Ascending aorta (tissue), 2 donors: ENCODE measurements at regions not wholly inside any gene's neighbourhood (a gene's known extent, or its start where the extent isn't known, plus 50 kb on each side); places are given as distances from the start of the nearest gene placed in this dataset.

Experiments used
- DNase-seq, 2 donors: peaks; one replicate each; pipeline ENCODE4 v3.0.0-alpha.2; 2019; ENCODE audit warnings: low spot score in 2 of 2
- H3K27ac ChIP-seq, 2 donors: fragments of 200-600 bp; sonication (generic); one replicate each; pipeline ENCODE4 v1.5.1; 2016 to 2017; ENCODE audit warnings: mild to moderate bottlenecking in 1 of 2
- H3K27me3 ChIP-seq: fragments of 200-600 bp; sonication (generic); one replicate; pipeline ENCODE4 v1.5.1; 2017
- H3K36me3 ChIP-seq, 2 donors: fragments of 200-600 bp; sonication (generic); one replicate each; pipeline ENCODE4 v1.5.1; 2016
- H3K4me1 ChIP-seq, 2 donors: fragments of 200-600 bp; sonication (generic); one replicate each; pipeline ENCODE4 v1.5.1; 2016 to 2017; ENCODE audit warnings: mild to moderate bottlenecking in 1 of 2
- H3K4me3 ChIP-seq, 2 donors: fragments of 200-600 bp; sonication (generic); one replicate each; pipeline ENCODE4 v1.5.1; 2016 to 2017; ENCODE audit warnings: mild to moderate bottlenecking in 1 of 2
- H3K9me3 ChIP-seq, 2 donors: fragments of 200-600 bp; sonication (generic); one replicate each; pipeline ENCODE4 v1.5.1; 2016
- intact Hi-C: fragments of 100-400 bp; cut with DNase I; formaldehyde crosslinking; loops from one replicate; pipeline ENCODE4 v1.15.1; 2023
- TF ChIP-seq, protein P1 (sequence below), 3 experiments: fragments of 200-600 bp in 2 of 3; fragments of 450-650 bp in 1 of 3; sonication (generic) in 2 of 3; IDR thresholded peaks; one replicate each; pipeline ENCODE4 v1.5.1; 2016 to 2019; ENCODE audit warnings: antibody characterized with exemption in 3 of 3, mild to moderate bottlenecking in 1 of 3, moderate library complexity in 1 of 3

GRCh38 chr20:40610730-40611129, 78.3 kb downstream of the MAFB start:
- Histone ChIP-seq H3K27me3 (no peaks in the 10 kb centered on the region), H3K4me1 (no peaks in the 10 kb centered on the region), H3K36me3 (no peaks in the 10 kb centered on the region), H3K4me3 (no peak overlapping the region), H3K9me3 (no peaks in the 10 kb centered on the region), H3K27ac (no peak overlapping the region)
- intact Hi-C loops = loop anchor here (5.0 kb wide), 1 partner anchor 52 kb away; no protein-coding TSS in a partner anchor
- TF ChIP-seq, protein P1, sequence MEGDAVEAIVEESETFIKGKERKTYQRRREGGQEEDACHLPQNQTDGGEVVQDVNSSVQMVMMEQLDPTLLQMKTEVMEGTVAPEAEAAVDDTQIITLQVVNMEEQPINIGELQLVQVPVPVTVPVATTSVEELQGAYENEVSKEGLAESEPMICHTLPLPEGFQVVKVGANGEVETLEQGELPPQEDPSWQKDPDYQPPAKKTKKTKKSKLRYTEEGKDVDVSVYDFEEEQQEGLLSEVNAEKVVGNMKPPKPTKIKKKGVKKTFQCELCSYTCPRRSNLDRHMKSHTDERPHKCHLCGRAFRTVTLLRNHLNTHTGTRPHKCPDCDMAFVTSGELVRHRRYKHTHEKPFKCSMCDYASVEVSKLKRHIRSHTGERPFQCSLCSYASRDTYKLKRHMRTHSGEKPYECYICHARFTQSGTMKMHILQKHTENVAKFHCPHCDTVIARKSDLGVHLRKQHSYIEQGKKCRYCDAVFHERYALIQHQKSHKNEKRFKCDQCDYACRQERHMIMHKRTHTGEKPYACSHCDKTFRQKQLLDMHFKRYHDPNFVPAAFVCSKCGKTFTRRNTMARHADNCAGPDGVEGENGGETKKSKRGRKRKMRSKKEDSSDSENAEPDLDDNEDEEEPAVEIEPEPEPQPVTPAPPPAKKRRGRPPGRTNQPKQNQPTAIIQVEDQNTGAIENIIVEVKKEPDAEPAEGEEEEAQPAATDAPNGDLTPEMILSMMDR (IDR thresholded peaks at IDR 0.05) = no peak
- DNase-seq = no peak

- Histone ChIP-seq H3K4me3 (no peak overlapping the region), H3K36me3 (no peaks in the 10 kb centered on the region), H3K9me3 (no peaks in the 10 kb centered on the region), H3K4me1 (no peaks in the 10 kb centered on the region), H3K27ac (no peak overlapping the region), H3K27me3 (no peaks in the 10 kb centered on the region)
- TF ChIP-seq, protein P1 (IDR thresholded peaks at IDR 0.05) = no peak
- intact Hi-C loops = no loop called here
- no peak for DNase-seq
Observed at GRCh38 chr20:40607927-40608326, 81.1 kb downstream of the MAFB start.

GRCh38 chr20:40606660-40607059, 82.4 kb downstream of the MAFB start:
- H3K9me3 ChIP-seq = no peaks in the 10 kb centered on the region
- H3K27ac ChIP-seq = no peak overlapping the region
- no peaks in the 10 kb centered on the region for H3K4me1 ChIP-seq
- TF ChIP-seq, protein P1 (IDR thresholded peaks at IDR 0.05) = no peak
- intact Hi-C loops = no loop called here
- no peaks in the 10 kb centered on the region for H3K36me3 ChIP-seq
- no peaks in the 10 kb centered on the region for H3K27me3 ChIP-seq
- no peak for DNase-seq
- no peak overlapping the region for H3K4me3 ChIP-seq

- Histone ChIP-seq H3K27me3 (no peaks in the 10 kb centered on the region), H3K4me3 (no peak overlapping the region), H3K4me1 (no peaks in the 10 kb centered on the region), H3K36me3 (no peaks in the 10 kb centered on the region), H3K9me3 (no peaks in the 10 kb centered on the region), H3K27ac (no peak overlapping the region)
- TF ChIP-seq, protein P1 (IDR thresholded peaks at IDR 0.05) = no peak
- intact Hi-C loops = no loop called here
- DNase-seq = no peak
Observed at GRCh38 chr20:40606237-40606636, 82.8 kb downstream of the MAFB start.

DNA sequence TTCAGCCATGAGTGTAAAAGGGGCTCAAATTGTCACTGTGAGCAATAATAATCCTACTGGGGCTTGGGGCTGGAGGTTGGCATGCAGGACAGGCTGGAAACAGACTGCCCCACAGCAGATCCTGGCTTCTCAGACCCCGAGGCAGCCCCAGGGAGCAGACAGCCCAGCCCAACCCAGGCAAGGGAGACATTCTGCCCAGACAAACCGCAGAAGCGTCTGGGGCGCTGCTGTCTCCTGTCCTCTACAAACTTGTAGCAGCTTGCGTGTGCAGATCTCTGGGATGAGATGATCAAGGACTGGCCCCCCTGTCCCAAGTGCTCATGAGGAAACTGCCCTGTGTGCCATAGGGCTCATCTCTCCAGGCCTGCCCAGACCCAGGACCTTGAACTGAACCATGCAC, 84.6 kb downstream of the MAFB start:
- no peak overlapping the region for H3K4me3 ChIP-seq
- H3K27ac ChIP-seq = no peak overlapping the region
- peaks cover 0 to 1% of the 10 kb centered on the region in 2 donors for H3K9me3 ChIP-seq
- no peaks in the 10 kb centered on the region for H3K27me3 ChIP-seq
- DNase-seq = no peak
- H3K4me1 ChIP-seq = no peaks in the 10 kb centered on the region
- TF ChIP-seq, protein P1 (IDR thresholded peaks at IDR 0.05) = no peak
- intact Hi-C loops = no loop called here
- no peaks in the 10 kb centered on the region for H3K36me3 ChIP-seq

DNA sequence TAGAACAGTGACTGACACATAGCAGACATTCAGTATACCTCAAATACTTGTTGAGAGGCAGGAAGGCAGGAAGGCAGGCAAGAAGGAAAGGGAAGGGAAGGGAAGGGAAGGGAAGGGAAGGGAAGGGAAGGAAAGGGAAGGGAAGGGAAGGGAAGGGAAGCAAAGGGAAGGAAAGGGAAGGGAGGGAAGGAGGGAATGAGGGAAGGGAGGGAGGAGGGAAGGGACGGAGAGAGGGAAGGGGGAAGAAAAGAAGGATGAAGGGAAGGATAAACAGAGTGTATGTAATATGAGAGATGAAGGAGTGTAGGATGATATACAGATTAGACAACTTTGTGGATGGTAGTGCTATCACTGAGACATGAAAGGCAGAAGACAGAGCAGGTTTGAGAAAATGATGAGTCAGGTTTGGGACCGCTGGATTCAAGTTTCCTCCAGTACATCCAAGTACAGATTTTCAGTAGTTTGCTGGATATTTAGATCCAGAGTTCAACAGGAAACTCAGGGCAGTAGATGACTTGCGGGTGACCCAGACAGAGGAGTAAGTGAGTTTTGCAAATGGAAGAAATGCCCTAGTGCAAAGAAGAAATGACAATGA, 85.9 kb downstream of the MAFB start:
- TF ChIP-seq, protein P1 (IDR thresholded peaks at IDR 0.05) = no peak
- Histone ChIP-seq H3K27me3 (no peaks in the 10 kb centered on the region), H3K36me3 (no peaks in the 10 kb centered on the region), H3K4me1 (no peaks in the 10 kb centered on the region), H3K27ac (no peak overlapping the region), H3K9me3 (peaks cover 0 to 7% of the 10 kb centered on the region in 2 donors), H3K4me3 (no peak overlapping the region)
- intact Hi-C loops = no loop called here
- DNase-seq = no peak
